Transverse colon (tissue), 3 donors: ENCODE measurements at regions not wholly inside any gene's neighbourhood (a gene's known extent, or its start where the extent isn't known, plus 50 kb on each side); places are given as distances from the start of the nearest gene placed in this dataset.

Source experiments
- CTCF ChIP-seq, 5 experiments: fragments of 200-600 bp in 3 of 5; fragments of 450-650 bp in 2 of 5; sonication (generic) in 3 of 5; IDR thresholded peaks; 1 replicate in 2 of 5; 2 replicates in 3 of 5; pipeline ENCODE4 v1.5.1; 2016 to 2017; ENCODE audit warnings: antibody characterized with exemption in 5 of 5, inconsistent platforms in 3 of 5, mild to moderate bottlenecking in 2 of 5, moderate library complexity in 1 of 5
- POLR2A ChIP-seq: fragments of 450-650 bp; IDR thresholded peaks from one replicate; pipeline ENCODE4 v1.6.1; 2016; ENCODE audit warnings: antibody characterized with exemption, mild to moderate bottlenecking, moderate library complexity

- TF ChIP-seq POLR2A: no peak
- no peak for TF ChIP-seq CTCF (IDR thresholded peaks at IDR 0.05)
These were observed 165.2 kb downstream of the SUCLG1 start for GRCh38 chr2:84293791-84294380.
